RWPE2 (cell line): ENCODE measurements at regions not wholly inside any gene's neighbourhood (a gene's known extent, or its start where the extent isn't known, plus 50 kb on each side); places are given as distances from the start of the nearest gene placed in this dataset.

Experiments used
- ATAC-seq: fragments of 200-7000 bp; cut with Tn5 transposase; 3 replicates; pipeline ENCODE4 v1.9.1; 2021; ENCODE audit warnings: low read depth
- DNase-seq: peaks from one replicate; pipeline ENCODE4 v3.0.0-alpha.2; 2020; ENCODE audit warnings: low spot score
- H3K27ac ChIP-seq: fragments of 450-650 bp; 2 replicates; pipeline ENCODE4 v1.5.1; 2017; ENCODE audit warnings: mild to moderate bottlenecking; ENCODE audit not compliant: poor library complexity, severe bottlenecking
- H3K27me3 ChIP-seq: fragments of 250-450 bp; sonication (Bioruptor Pico); 2 replicates; pipeline ENCODE4 v1.5.1; 2021; ENCODE audit warnings: mild to moderate bottlenecking, moderate library complexity; ENCODE audit not compliant: insufficient read depth, poor library complexity, severe bottlenecking
- H3K36me3 ChIP-seq: fragments of 250-450 bp; sonication (Bioruptor Pico); 2 replicates; pipeline ENCODE4 v1.5.1; 2020; ENCODE audit warnings: low read depth, mild to moderate bottlenecking, moderate library complexity
- H3K4me1 ChIP-seq: fragments of 250-450 bp; sonication (Bioruptor Pico); 2 replicates; pipeline ENCODE4 v1.5.1; 2021; ENCODE audit warnings: mild to moderate bottlenecking, moderate library complexity; ENCODE audit not compliant: insufficient read depth, poor library complexity, severe bottlenecking
- H3K4me3 ChIP-seq: fragments of 250-450 bp; sonication (Bioruptor Pico); 2 replicates; pipeline ENCODE4 v1.5.1; 2021; ENCODE audit warnings: mild to moderate bottlenecking, moderate library complexity; ENCODE audit not compliant: severe bottlenecking
- H3K9me3 ChIP-seq: fragments of 250-450 bp; sonication (Bioruptor Pico); 2 replicates; pipeline ENCODE4 v1.5.1; 2021; ENCODE audit warnings: mild to moderate bottlenecking, moderate library complexity; ENCODE audit not compliant: severe bottlenecking
- CTCF ChIP-seq: fragments of 450-650 bp; IDR thresholded peaks from one replicate; pipeline ENCODE4 v1.5.1; 2017; ENCODE audit warnings: mild to moderate bottlenecking, moderate library complexity; ENCODE audit not compliant: poor library complexity, severe bottlenecking

- no peaks in the 10 kb centered on the region for H3K36me3 ChIP-seq
- no peak for TF ChIP-seq CTCF
- H3K27ac ChIP-seq, result no peak overlapping the region
- no peaks in the 10 kb centered on the region for H3K4me1 ChIP-seq
- no peak for DNase-seq
- no peaks in the 10 kb centered on the region for H3K27me3 ChIP-seq
- ATAC-seq, result no peak
- H3K9me3 ChIP-seq, result no peaks in the 10 kb centered on the region
- H3K4me3 ChIP-seq, result no peak overlapping the region
Measured at GRCh38 chr20:4306206-4306605, 57.1 kb upstream of the ADRA1D start.

GRCh38 chr20:4305091-4305490, 56.0 kb upstream of the ADRA1D start:
- DNase-seq (no peak), ATAC-seq (no peak)
- no peaks in the 10 kb centered on the region for H3K9me3 ChIP-seq
- H3K4me1 ChIP-seq, result no peaks in the 10 kb centered on the region
- H3K27me3 ChIP-seq, result no peaks in the 10 kb centered on the region
- no peak overlapping the region for H3K27ac ChIP-seq
- H3K36me3 ChIP-seq, result no peaks in the 10 kb centered on the region
- no peak overlapping the region for H3K4me3 ChIP-seq
- TF ChIP-seq CTCF, result no peak

- Histone ChIP-seq H3K4me1 (no peaks in the 10 kb centered on the region), H3K27me3 (no peaks in the 10 kb centered on the region), H3K9me3 (no peaks in the 10 kb centered on the region), H3K4me3 (no peak overlapping the region), H3K27ac (no peak overlapping the region), H3K36me3 (no peaks in the 10 kb centered on the region)
- no peak for TF ChIP-seq CTCF
- DNase-seq, result no peak
- ATAC-seq, result no peak
Measured at GRCh38 chr20:4304601-4305000, 55.5 kb upstream of the ADRA1D start.

- Histone ChIP-seq H3K27ac (no peak overlapping the region), H3K4me3 (no peak overlapping the region), H3K27me3 (no peaks in the 10 kb centered on the region), H3K36me3 (no peaks in the 10 kb centered on the region), H3K9me3 (no peaks in the 10 kb centered on the region), H3K4me1 (no peaks in the 10 kb centered on the region)
- no peak for TF ChIP-seq CTCF
- ATAC-seq (no peak), DNase-seq (no peak)
Measured at GRCh38 chr20:4303136-4303535, 54.0 kb upstream of the ADRA1D start.

GRCh38 chr20:4300921-4301320, 51.8 kb upstream of the ADRA1D start:
- Histone ChIP-seq H3K36me3 (no peaks in the 10 kb centered on the region), H3K27me3 (no peaks in the 10 kb centered on the region), H3K27ac (no peak overlapping the region), H3K4me3 (no peak overlapping the region), H3K9me3 (no peaks in the 10 kb centered on the region), H3K4me1 (no peaks in the 10 kb centered on the region)
- TF ChIP-seq CTCF, result no peak
- ATAC-seq, result no peak
- no peak for DNase-seq
